DMS 273 treated with DMSO at 0.1 percent for 48 hours (cell line): ENCODE measurements at regions not wholly inside any gene's neighbourhood (a gene's known extent, or its start where the extent isn't known, plus 50 kb on each side); places are given as distances from the start of the nearest gene placed in this dataset.

Experiments used
- DNase-seq: peaks from one replicate; lab custom pipeline; 2025; lab: John Stamatoyannopoulos, UW

GRCh38 chr2:128817171-128817570, 498.5 kb upstream of the HS6ST1 start:
- DNase-seq: no peak

GRCh38 chr2:128817813-128818212, 499.1 kb upstream of the HS6ST1 start:
- no peak for DNase-seq

GRCh38 chr2:128818248-128818647, 499.6 kb upstream of the HS6ST1 start:
- no peak for DNase-seq

GRCh38 chr2:128818704-128819491, 500.2 kb upstream of the HS6ST1 start:
- no peak for DNase-seq

GRCh38 chr2:128820452-128820851, 501.8 kb upstream of the HS6ST1 start:
- no peak for DNase-seq

- DNase-seq: no peak
Measured at GRCh38 chr2:128821010-128821409, 502.3 kb upstream of the HS6ST1 start.

GRCh38 chr2:128832946-128833663, 514.4 kb upstream of the HS6ST1 start:
- no peak for DNase-seq

GRCh38 chr2:128833664-128834027, 515.0 kb upstream of the HS6ST1 start:
- no peak for DNase-seq

- no peak for DNase-seq
Measured at GRCh38 chr2:128834207-128834879, 515.7 kb upstream of the HS6ST1 start.

GRCh38 chr2:128834880-128835252, 516.2 kb upstream of the HS6ST1 start:
- DNase-seq: no peak

- DNase-seq: no peak
Measured at GRCh38 chr2:128835342-128835855, 516.7 kb upstream of the HS6ST1 start.

GRCh38 chr2:128835974-128836373, 517.3 kb upstream of the HS6ST1 start:
- no peak for DNase-seq

- DNase-seq: no peak
Measured at GRCh38 chr2:128836559-128837100, 518.0 kb upstream of the HS6ST1 start.

- DNase-seq: no peak
Measured at GRCh38 chr2:128838244-128838643, 519.6 kb upstream of the HS6ST1 start.

GRCh38 chr2:128841803-128842202, 523.1 kb upstream of the HS6ST1 start:
- DNase-seq: no peak

- no peak for DNase-seq
Measured at GRCh38 chr2:128867311-128867710, 548.6 kb upstream of the HS6ST1 start.

- no peak for DNase-seq
Measured at GRCh38 chr2:128867936-128868636, 549.4 kb upstream of the HS6ST1 start.

- no peak for DNase-seq
Measured at GRCh38 chr2:128868686-128869551, 550.3 kb upstream of the HS6ST1 start.

- no peak for DNase-seq
Measured at GRCh38 chr2:128874608-128875007, 555.9 kb upstream of the HS6ST1 start.

GRCh38 chr2:128876986-128877983, 558.6 kb upstream of the HS6ST1 start:
- no peak for DNase-seq
